ENCODE measurements at regions not wholly inside any gene's neighbourhood (a gene's known extent, or its start where the extent isn't known, plus 50 kb on each side); places are given as distances from the start of the nearest gene placed in this dataset.

GRCh38 chr7:53993224-53993623, 549.0 kb upstream of the VSTM2A start:
- 0% methylated on average over 3 of the region's 3 CpGs for WGBS (ENCODE audit: insufficient coverage, low coverage, missing lambda C conversion rate)
- H3K79me2 ChIP-seq (ENCODE audit: control insufficient read depth, insufficient read depth, low read length), result no peaks in the 10 kb centered on the region
- POLR2A ChIA-PET, result interaction anchor here (0.5 kb wide), 1 partner anchor 426 kb away, joined by 4 read pairs; no protein-coding TSS in a partner anchor
- in situ Hi-C loops (cut with MboI), result no loop called here
- FAIRE-seq (no peak), ATAC-seq (no peak), DNase-seq (ENCODE audit: extremely low read depth in 1 of 4, low spot score in 3 of 4) (no peak)
- TF ChIP-seq ETS1 (conservative IDR thresholded peaks at IDR 0.05; ENCODE audit: control insufficient read depth, low read depth, low read length) (no peak), KDM2B (CRISPR knock-in tag; IDR thresholded peaks at IDR 0.05) (no peak), MTA3 (IDR thresholded peaks at IDR 0.05; ENCODE audit: borderline replicate concordance) (no peak)
- H3K9me3 ChIP-seq (replicated peaks; ENCODE audit: control insufficient read depth, insufficient read depth, low read depth, low read length), result no peaks in the 10 kb centered on the region; the same call in 1 of the 2 replicates
- H3K9me1 ChIP-seq (ENCODE audit: control insufficient read depth, insufficient read depth, low read length), result no peaks in the 10 kb centered on the region
- no peaks in the 10 kb centered on the region for H4K20me1 ChIP-seq (replicated peaks; ENCODE audit: control insufficient read depth, insufficient read depth, low read length)
- no peak overlapping the region for H3K4me3 ChIP-seq
- CTCF ChIA-PET (ENCODE audit: low intra/inter-chr PET ratio), result no interaction called here
- intact Hi-C loops (cut with micrococcal nuclease), result no loop called here
- no peak overlapping the region for H2AFZ ChIP-seq (ENCODE audit: low read depth, low read length)
- H3K27me3 ChIP-seq (ENCODE audit: control insufficient read depth in 2 of 2, insufficient read depth in 2 of 2, low read length in 2 of 2), result no peaks in the 10 kb centered on the region
- no peak overlapping the region for H3K4me2 ChIP-seq (ENCODE audit: insufficient read depth, low read length)
- no peaks in the 10 kb centered on the region for H3K4me1 ChIP-seq (replicated peaks in 1 of 2; ENCODE audit: control insufficient read depth in 2 of 2, insufficient read depth in 2 of 2, low read length in 2 of 2)
- H3K9ac ChIP-seq (ENCODE audit: insufficient read depth in 1 of 2, low read depth in 2 of 2, low read length in 2 of 2), result no peak overlapping the region
- H3K27ac ChIP-seq (ENCODE audit: extremely low read depth, low read depth, low read length), result no peak overlapping the region
- no TSS peak for BruUV-seq (replicated peaks)
- no peaks in the 10 kb centered on the region for H3K36me3 ChIP-seq (ENCODE audit: control insufficient read depth, insufficient read depth, low read length)

GRCh38 chr7:53996876-53997275, 545.3 kb upstream of the VSTM2A start:
- Histone ChIP-seq H2AFZ (ENCODE audit: low read depth, low read length) (no peak overlapping the region), H3K4me3 (no peak overlapping the region), H3K4me2 (ENCODE audit: insufficient read depth, low read length) (no peak overlapping the region), H3K9me3 (replicated peaks; ENCODE audit: control insufficient read depth, insufficient read depth, low read depth, low read length) (no peaks in the 10 kb centered on the region), H3K79me2 (ENCODE audit: control insufficient read depth, insufficient read depth, low read length) (no peaks in the 10 kb centered on the region), H3K27ac (ENCODE audit: extremely low read depth, low read depth, low read length) (no peak overlapping the region), H3K9me1 (ENCODE audit: control insufficient read depth, insufficient read depth, low read length) (no peaks in the 10 kb centered on the region), H4K20me1 (replicated peaks; ENCODE audit: control insufficient read depth, insufficient read depth, low read length) (no peaks in the 10 kb centered on the region), H3K36me3 (ENCODE audit: control insufficient read depth, insufficient read depth, low read length) (no peaks in the 10 kb centered on the region), H3K9ac (ENCODE audit: insufficient read depth in 1 of 2, low read depth in 2 of 2, low read length in 2 of 2) (no peak overlapping the region), H3K27me3 (ENCODE audit: control insufficient read depth in 2 of 2, insufficient read depth in 2 of 2, low read length in 2 of 2) (no peaks in the 10 kb centered on the region), H3K4me1 (replicated peaks in 1 of 2; ENCODE audit: control insufficient read depth in 2 of 2, insufficient read depth in 2 of 2, low read length in 2 of 2) (no peaks in the 10 kb centered on the region)
- intact Hi-C loops (cut with micrococcal nuclease), result no loop called here
- no peak for FAIRE-seq
- WGBS (ENCODE audit: insufficient coverage, low coverage, missing lambda C conversion rate), result 6% methylated on average over 1 of the region's 1 CpG
- ATAC-seq, result no peak
- BruUV-seq (replicated peaks), result no TSS peak
- DNase-seq (ENCODE audit: extremely low read depth in 1 of 4, low spot score in 3 of 4), result no peak
- POLR2A ChIA-PET, result no interaction called here
- in situ Hi-C loops (cut with MboI), result no loop called here
- CTCF ChIA-PET (ENCODE audit: low intra/inter-chr PET ratio), result no interaction called here
- no peak for TF ChIP-seq ATF7 (IDR thresholded peaks at IDR 0.05)
- TF ChIP-seq E2F4 (CRISPR knock-in tag; IDR thresholded peaks at IDR 0.05; ENCODE audit: low read depth), result no peak
- no peak for TF ChIP-seq EHMT2 (IDR thresholded peaks at IDR 0.05)
